Epithelial cell of esophagus (primary cell): ENCODE measurements at regions not wholly inside any gene's neighbourhood (a gene's known extent, or its start where the extent isn't known, plus 50 kb on each side); places are given as distances from the start of the nearest gene placed in this dataset.

ENCODE experiments used
- DNase-seq: peaks from one replicate; pipeline ENCODE4 v3.0.0; 2010; ENCODE audit warnings: low read depth
- H3K4me3 ChIP-seq: 2 replicates; pipeline ENCODE4 v1.5.1; 2011; ENCODE audit warnings: mild to moderate bottlenecking, low read length, control low read depth
- CTCF ChIP-seq: IDR thresholded peaks from 2 replicates; pipeline ENCODE4 v1.5.1; 2011; ENCODE audit warnings: low read depth, mild to moderate bottlenecking, low read length, control low read depth, inconsistent platforms; ENCODE audit not compliant: insufficient read depth; ENCODE audit errors: missing control alignments

DNA sequence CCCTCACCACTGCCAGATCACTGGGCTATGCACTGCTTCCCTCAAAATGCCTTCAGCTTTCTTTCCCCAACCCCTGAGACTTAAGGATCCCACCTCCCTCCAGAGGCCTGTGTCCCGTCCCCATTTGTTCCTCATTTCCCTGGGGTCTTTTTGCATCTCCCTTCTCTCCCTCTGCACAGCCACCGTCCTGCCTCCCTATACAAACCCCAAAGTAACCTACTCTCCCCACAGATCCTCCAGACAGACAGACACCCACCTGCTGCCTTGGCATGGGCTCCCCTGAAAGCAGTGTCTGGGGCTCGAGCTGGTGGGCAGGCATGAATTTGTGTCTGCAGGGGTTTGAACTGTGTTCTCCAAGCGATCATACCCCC is 69.4 kb upstream of the TNRC6C start:
- TF ChIP-seq CTCF = no peak
- no peak overlapping the region for H3K4me3 ChIP-seq
- no peak for DNase-seq

GRCh38 chr17:77889866-77890760 is 68.4 kb upstream of the TNRC6C start:
- H3K4me3 ChIP-seq = no peak overlapping the region
- no peak for TF ChIP-seq CTCF
- no peak for DNase-seq

GRCh38 chr17:77890771-77891170 is 67.7 kb upstream of the TNRC6C start:
- no peak for TF ChIP-seq CTCF
- DNase-seq = no peak

GRCh38 chr17:77891602-77892001 is 66.9 kb upstream of the TNRC6C start:
- TF ChIP-seq CTCF = no peak
- DNase-seq = no peak
- no peak overlapping the region for H3K4me3 ChIP-seq

More at GRCh38 chr17:77890771-77891170, 67.7 kb upstream of the TNRC6C start:
- no peak overlapping the region for H3K4me3 ChIP-seq

- DNase-seq = no peak
- TF ChIP-seq CTCF = no peak
- no peak overlapping the region for H3K4me3 ChIP-seq
Observed at GRCh38 chr17:77892031-77892430, 66.5 kb upstream of the TNRC6C start.

DNA sequence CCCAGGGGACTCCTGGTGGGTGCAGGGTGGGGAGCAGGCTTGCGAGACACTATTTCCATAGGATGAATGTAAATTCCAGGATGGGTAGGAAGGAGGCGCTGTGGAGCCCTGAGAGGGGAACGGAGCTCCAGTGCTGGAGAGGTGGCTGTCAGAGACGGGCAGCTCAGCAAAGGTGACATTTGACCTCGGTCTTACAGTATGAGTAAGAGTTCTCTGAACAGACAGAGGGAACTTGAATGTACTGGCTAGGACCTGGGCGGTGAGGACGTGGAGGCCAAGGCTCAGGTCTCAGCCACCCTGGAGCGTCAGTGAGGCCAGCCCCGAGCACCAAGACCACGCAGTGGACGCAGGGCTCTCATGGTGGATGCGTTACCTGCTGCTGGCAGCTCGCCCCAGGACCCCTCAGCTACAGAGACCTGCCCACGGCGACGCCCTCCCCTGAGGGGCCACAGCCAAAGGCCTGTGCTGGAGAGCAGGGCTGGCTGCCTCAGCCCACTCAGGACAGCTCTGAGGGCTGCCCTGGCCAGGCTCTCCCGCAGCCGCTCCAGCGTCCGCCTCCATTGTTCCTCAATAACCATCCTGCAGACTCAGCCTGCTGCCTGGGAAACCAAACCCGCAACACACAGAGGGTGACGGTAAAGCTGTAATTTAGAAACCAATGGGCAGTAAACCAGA is 65.9 kb upstream of the TNRC6C start:
- DNase-seq = no peak
- no peak for TF ChIP-seq CTCF
- no peak overlapping the region for H3K4me3 ChIP-seq
